Neural cell (in vitro differentiated cells): ENCODE measurements at regions not wholly inside any gene's neighbourhood (a gene's known extent, or its start where the extent isn't known, plus 50 kb on each side); places are given as distances from the start of the nearest gene placed in this dataset.

Experiments
- H2AFZ ChIP-seq: fragments of 200-600, 300-800 bp; sonication (generic), shearing (Covaris generic); 2 replicates; pipeline ENCODE4 v1.6.0; 2014; ENCODE audit warnings: low read depth, mild to moderate bottlenecking, antibody characterized with exemption, low read length, moderate library complexity
- H3F3A ChIP-seq: fragments of 200-600 bp; shearing (Covaris generic); 2 replicates; pipeline ENCODE4 v1.6.1; 2016; ENCODE audit warnings: mild to moderate bottlenecking, moderate library complexity, mixed read lengths, antibody characterized with exemption, low read length; ENCODE audit not compliant: insufficient read depth, poor library complexity, severe bottlenecking
- H3K27ac ChIP-seq: fragments of 200-600, 300-800 bp; sonication (generic), shearing (Covaris generic); 2 replicates; pipeline ENCODE4 v1.5.1; 2014; ENCODE audit warnings: mild to moderate bottlenecking, low read length, moderate library complexity
- H3K27me3 ChIP-seq: fragments of 300-800, 200-600 bp; sonication (generic), shearing (Covaris generic); 2 replicates; pipeline ENCODE4 v1.6.0; 2014; ENCODE audit warnings: mild to moderate bottlenecking, low read depth, low read length, moderate library complexity; ENCODE audit not compliant: insufficient read depth
- H3K36me3 ChIP-seq: fragments of 300-800, 200-600 bp; sonication (generic), shearing (Covaris generic); 2 replicates; pipeline ENCODE4 v1.5.1; 2014; ENCODE audit warnings: mild to moderate bottlenecking, antibody characterized with exemption, low read length, moderate library complexity; ENCODE audit not compliant: insufficient read depth
- H3K4me2 ChIP-seq: fragments of 300-800, 200-600 bp; sonication (generic), shearing (Covaris generic); 2 replicates; pipeline ENCODE4 v1.6.0; 2014; ENCODE audit warnings: mild to moderate bottlenecking, low read length
- H3K4me3 ChIP-seq: fragments of 300-800, 200-600 bp; sonication (generic), shearing (Covaris generic); 2 replicates; pipeline ENCODE4 v1.5.1; 2014; ENCODE audit warnings: mild to moderate bottlenecking, low read length, moderate library complexity
- H3K79me2 ChIP-seq: fragments of 200-600 bp; shearing (Covaris generic); replicated peaks from 2 replicates; pipeline ENCODE4 v1.6.0; 2014; ENCODE audit warnings: mild to moderate bottlenecking, low read length, moderate library complexity; ENCODE audit not compliant: insufficient read depth
- H3K9ac ChIP-seq: fragments of 300-800, 200-600 bp; sonication (generic), shearing (Covaris generic); 2 replicates; pipeline ENCODE4 v1.6.1; 2016; ENCODE audit warnings: mild to moderate bottlenecking, low read length, mixed read lengths
- H3K9me2 ChIP-seq: fragments of 200-600 bp; shearing (Covaris generic); 2 replicates; pipeline ENCODE4 v1.6.1; 2016; ENCODE audit warnings: mild to moderate bottlenecking, low read length, mixed read lengths; ENCODE audit not compliant: insufficient read depth
- H3K9me3 ChIP-seq: fragments of 200-600, 300-800 bp; sonication (generic), shearing (Covaris generic); 2 replicates; pipeline ENCODE4 v1.6.1; 2016; ENCODE audit warnings: mild to moderate bottlenecking, mixed run types, low read length, moderate library complexity, mixed read lengths
- H4K20me1 ChIP-seq: fragments of 200-600 bp; shearing (Covaris generic); 2 replicates; pipeline ENCODE4 v1.6.1; 2016; ENCODE audit warnings: mild to moderate bottlenecking, mixed run types; ENCODE audit not compliant: insufficient read depth
- EP300 ChIP-seq: fragments of 450-650 bp; conservative IDR thresholded peaks from 2 replicates; pipeline ENCODE4 v1.6.1; 2014; ENCODE audit warnings: antibody characterized with exemption, mild to moderate bottlenecking, moderate library complexity; ENCODE audit not compliant: poor library complexity, severe bottlenecking
- EZH2 ChIP-seq: fragments of 200-600, 300-800 bp; shearing (Covaris generic), sonication (generic); IDR thresholded peaks from 2 replicates; pipeline ENCODE4 v1.6.1; 2014; ENCODE audit warnings: antibody characterized with exemption, low read length, borderline replicate concordance, mild to moderate bottlenecking; ENCODE audit not compliant: insufficient read depth, poor library complexity, severe bottlenecking
- MXI1 ChIP-seq: fragments of 450-650 bp; conservative IDR thresholded peaks from 2 replicates; pipeline ENCODE4 v1.6.1; 2014; ENCODE audit warnings: antibody characterized with exemption, mild to moderate bottlenecking; ENCODE audit not compliant: poor library complexity, severe bottlenecking
- POLR2AphosphoS5 ChIP-seq: IDR thresholded peaks from 2 replicates; pipeline ENCODE4 v1.6.1; 2012
- RAD21 ChIP-seq: fragments of 450-650 bp; conservative IDR thresholded peaks from 2 replicates; pipeline ENCODE4 v1.6.1; 2014; ENCODE audit warnings: antibody characterized with exemption, mild to moderate bottlenecking, moderate library complexity
- REST ChIP-seq: IDR thresholded peaks from 2 replicates; pipeline ENCODE4 v1.6.1; 2012; ENCODE audit warnings: borderline replicate concordance
- SMC3 ChIP-seq: fragments of 450-650 bp; conservative IDR thresholded peaks from 2 replicates; pipeline ENCODE4 v1.6.1; 2014; ENCODE audit warnings: antibody characterized with exemption, mild to moderate bottlenecking, moderate library complexity; ENCODE audit not compliant: poor library complexity
- TAF1 ChIP-seq: IDR thresholded peaks from 2 replicates; pipeline ENCODE4 v1.6.1; 2012; ENCODE audit warnings: low read depth
- TF ChIP-seq, protein P1 (sequence below): fragments of 450-650 bp; IDR thresholded peaks from 2 replicates; pipeline ENCODE4 v1.5.1; 2014; ENCODE audit warnings: antibody characterized with exemption, mild to moderate bottlenecking, moderate library complexity; ENCODE audit not compliant: poor library complexity, severe bottlenecking

DNA sequence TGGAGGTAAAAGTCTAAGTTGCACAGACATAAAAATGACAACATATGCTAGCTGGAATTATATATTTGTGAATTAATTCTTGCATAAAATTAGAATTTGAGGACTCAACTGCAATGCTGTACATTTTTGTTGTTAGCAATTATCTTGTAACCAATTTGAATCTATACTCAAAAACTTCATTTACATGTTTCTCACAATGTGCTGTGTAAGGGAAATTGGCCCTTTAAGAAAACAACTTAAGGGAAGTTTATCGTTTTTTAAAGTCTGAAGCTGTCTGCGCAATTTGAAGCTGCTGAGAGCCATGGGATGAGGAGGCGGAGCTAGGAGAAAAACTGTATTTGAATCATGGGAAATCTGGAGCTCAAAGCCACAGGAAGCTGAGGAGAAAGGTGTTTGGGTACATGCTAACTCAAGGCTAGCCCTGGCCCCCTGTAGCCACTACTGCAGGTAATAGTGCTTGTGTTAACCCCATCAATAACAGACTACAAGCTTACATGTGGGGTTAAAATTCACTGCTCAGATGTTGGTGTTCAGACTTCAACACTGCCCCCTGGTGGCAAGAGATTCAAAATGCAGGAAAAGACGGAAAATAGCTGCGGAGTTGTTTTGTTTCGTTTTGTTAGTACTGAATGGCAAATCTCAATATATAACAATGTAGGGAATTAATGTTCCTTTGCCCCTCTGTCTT is 126.1 kb downstream of the BRD1 start:
- Histone ChIP-seq H3K9me2 (no peaks in the 10 kb centered on the region), H3K4me3 (no peak overlapping the region), H3F3A (no peaks in the 10 kb centered on the region), H3K27me3 (no peaks in the 10 kb centered on the region), H3K9me3 (peaks cover 13% of the 10 kb centered on the region), H3K27ac (no peak overlapping the region), H3K4me2 (no peak overlapping the region), H3K79me2 (no peaks in the 10 kb centered on the region), H2AFZ (no peak overlapping the region), H4K20me1 (no peaks in the 10 kb centered on the region), H3K9ac (no peak overlapping the region), H3K36me3 (no peaks in the 10 kb centered on the region)
- TF ChIP-seq, protein P1, sequence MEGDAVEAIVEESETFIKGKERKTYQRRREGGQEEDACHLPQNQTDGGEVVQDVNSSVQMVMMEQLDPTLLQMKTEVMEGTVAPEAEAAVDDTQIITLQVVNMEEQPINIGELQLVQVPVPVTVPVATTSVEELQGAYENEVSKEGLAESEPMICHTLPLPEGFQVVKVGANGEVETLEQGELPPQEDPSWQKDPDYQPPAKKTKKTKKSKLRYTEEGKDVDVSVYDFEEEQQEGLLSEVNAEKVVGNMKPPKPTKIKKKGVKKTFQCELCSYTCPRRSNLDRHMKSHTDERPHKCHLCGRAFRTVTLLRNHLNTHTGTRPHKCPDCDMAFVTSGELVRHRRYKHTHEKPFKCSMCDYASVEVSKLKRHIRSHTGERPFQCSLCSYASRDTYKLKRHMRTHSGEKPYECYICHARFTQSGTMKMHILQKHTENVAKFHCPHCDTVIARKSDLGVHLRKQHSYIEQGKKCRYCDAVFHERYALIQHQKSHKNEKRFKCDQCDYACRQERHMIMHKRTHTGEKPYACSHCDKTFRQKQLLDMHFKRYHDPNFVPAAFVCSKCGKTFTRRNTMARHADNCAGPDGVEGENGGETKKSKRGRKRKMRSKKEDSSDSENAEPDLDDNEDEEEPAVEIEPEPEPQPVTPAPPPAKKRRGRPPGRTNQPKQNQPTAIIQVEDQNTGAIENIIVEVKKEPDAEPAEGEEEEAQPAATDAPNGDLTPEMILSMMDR = peak; percentile 30
- TF ChIP-seq REST = no peak

GRCh38 chr22:49699928-49700498 is 127.7 kb downstream of the BRD1 start:
- H3K27me3 ChIP-seq = no peaks in the 10 kb centered on the region
- no peaks in the 10 kb centered on the region for H3K36me3 ChIP-seq

More at GRCh38 chr22:49699928-49700498, 127.7 kb downstream of the BRD1 start:
- no peaks in the 10 kb centered on the region for H3K9me2 ChIP-seq
- H4K20me1 ChIP-seq = no peaks in the 10 kb centered on the region
- H3K79me2 ChIP-seq = no peaks in the 10 kb centered on the region
- TF ChIP-seq RAD21 (no peak), EP300 (no peak), TAF1 (no peak), REST (no peak), EZH2 (no peak), SMC3 (no peak), MXI1 (no peak), POLR2AphosphoS5 (no peak)
- TF ChIP-seq, protein P1 = no peak
- H3K9me3 ChIP-seq = peaks cover 13% of the 10 kb centered on the region
- no peak overlapping the region for H2AFZ ChIP-seq
- H3F3A ChIP-seq = no peaks in the 10 kb centered on the region
- no peak overlapping the region for H3K9ac ChIP-seq
- no peak overlapping the region for H3K27ac ChIP-seq
- no peak overlapping the region for H3K4me2 ChIP-seq
- no peak overlapping the region for H3K4me3 ChIP-seq
